GM23248 (cell line): ENCODE measurements at regions not wholly inside any gene's neighbourhood (a gene's known extent, or its start where the extent isn't known, plus 50 kb on each side); places are given as distances from the start of the nearest gene placed in this dataset.

Experiments used
- EZH2 ChIP-seq: fragments of 200-600 bp; sonication (generic); IDR thresholded peaks from 2 replicates; pipeline ENCODE4 v1.6.1; 2018; ENCODE audit warnings: antibody characterized with exemption, mild to moderate bottlenecking; ENCODE audit not compliant: insufficient read depth, poor library complexity, severe bottlenecking
- EZH2phosphoT487 ChIP-seq: fragments of 200-600 bp; sonication (generic); IDR thresholded peaks from 2 replicates; pipeline ENCODE4 v1.6.1; 2018; ENCODE audit warnings: antibody characterized with exemption, moderate library complexity, mild to moderate bottlenecking, low read depth; ENCODE audit not compliant: insufficient read depth

GRCh38 chr20:11165789-11166188, 492.0 kb upstream of the JAG1 start:
- TF ChIP-seq EZH2: no peak
- no peak for TF ChIP-seq EZH2phosphoT487
